ENCODE measurements at regions not wholly inside any gene's neighbourhood (a gene's known extent, or its start where the extent isn't known, plus 50 kb on each side); places are given as distances from the start of the nearest gene placed in this dataset.

DNA sequence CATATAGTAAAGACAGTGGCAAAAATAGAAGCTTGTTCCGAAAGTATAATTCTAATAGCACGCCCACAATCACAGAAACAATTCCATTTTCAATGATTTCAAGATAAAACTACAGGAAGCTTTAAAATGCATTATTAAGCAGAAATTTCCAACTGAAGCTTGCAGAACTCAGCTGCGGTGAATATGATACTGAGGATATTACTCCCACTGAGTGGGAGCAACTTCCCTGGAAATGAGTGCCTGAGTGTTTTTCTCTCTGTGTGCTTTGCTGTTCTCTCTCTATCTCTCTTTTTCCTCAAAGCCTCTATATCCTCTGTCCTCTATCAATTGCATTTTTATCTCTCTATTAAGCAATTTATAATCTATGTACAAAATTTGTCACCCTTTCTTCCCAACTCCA lies 187.5 kb upstream of the PRDM9 start:
- intact Hi-C loops (cut with micrococcal nuclease) = no loop called here
- Mint-ChIP-seq H3K36me3 (ENCODE audit: low read depth) (no peaks in the 10 kb centered on the region), H3K9me3 (peaks cover 8% of the 10 kb centered on the region), H3K4me1 (no peaks in the 10 kb centered on the region), H3K4me3 (no peak overlapping the region), H3K27ac (no peak overlapping the region), H3K27me3 (no peaks in the 10 kb centered on the region)
- DNase-seq = no peak

DNA sequence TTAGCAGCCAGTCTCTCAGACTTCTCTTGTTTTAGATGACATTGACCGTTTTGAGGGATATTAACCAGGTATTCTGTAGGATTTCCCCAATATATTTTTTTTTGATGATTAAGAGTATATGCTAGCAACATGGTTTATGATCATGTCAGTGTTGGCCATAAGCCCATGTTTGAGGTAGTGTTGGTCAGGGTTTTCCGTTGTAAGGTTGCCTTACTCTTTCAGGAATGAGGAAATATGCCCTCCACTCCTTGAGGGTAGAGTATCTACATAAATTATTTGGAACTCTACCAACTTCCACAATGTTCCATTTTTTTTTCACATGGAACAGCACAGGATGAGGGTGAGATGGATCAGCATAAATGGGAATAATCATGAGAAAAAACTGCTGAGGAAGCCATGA lies 188.4 kb upstream of the PRDM9 start:
- Mint-ChIP-seq H3K4me3 (no peak overlapping the region), H3K27me3 (no peaks in the 10 kb centered on the region), H3K9me3 (peaks cover 7% of the 10 kb centered on the region), H3K36me3 (ENCODE audit: low read depth) (no peaks in the 10 kb centered on the region), H3K27ac (no peak overlapping the region), H3K4me1 (no peaks in the 10 kb centered on the region)
- intact Hi-C loops (cut with micrococcal nuclease) = no loop called here
- no peak for DNase-seq

GRCh38 chr5:23318166-23318565 lies 189.2 kb upstream of the PRDM9 start:
- intact Hi-C loops (cut with micrococcal nuclease) = no loop called here
- no peaks in the 10 kb centered on the region for H3K36me3 Mint-ChIP-seq (ENCODE audit: low read depth)
- DNase-seq = no peak
- H3K4me3 Mint-ChIP-seq = no peak overlapping the region
- H3K9me3 Mint-ChIP-seq = peaks cover 7% of the 10 kb centered on the region
- H3K4me1 Mint-ChIP-seq = no peaks in the 10 kb centered on the region
- H3K27ac Mint-ChIP-seq = no peak overlapping the region
- H3K27me3 Mint-ChIP-seq = no peaks in the 10 kb centered on the region

DNA sequence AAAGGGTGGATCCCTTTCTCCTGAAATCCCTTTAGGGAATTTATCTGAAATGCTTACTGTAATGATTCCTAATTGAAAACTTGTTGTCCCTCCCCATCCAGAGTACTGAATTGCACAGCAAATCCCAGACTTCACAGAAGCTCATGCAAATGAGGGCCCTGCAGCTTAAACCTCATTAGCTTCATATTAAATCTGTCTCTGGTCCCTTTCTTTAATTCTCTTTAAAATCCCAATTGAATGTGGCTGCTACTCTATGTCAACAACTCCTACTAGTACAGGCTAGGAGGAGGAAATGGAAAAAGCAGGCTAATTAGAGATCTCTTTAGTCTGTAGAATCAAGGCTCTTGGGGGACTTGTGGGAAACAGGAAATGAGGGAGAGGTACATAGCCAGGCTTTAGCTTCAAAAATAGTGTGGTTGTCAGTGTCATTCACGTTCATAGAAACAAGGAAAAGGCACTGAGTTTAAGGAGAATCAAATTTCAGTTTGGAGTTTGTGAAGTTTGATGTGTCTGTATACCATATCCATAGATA lies 191.3 kb upstream of the PRDM9 start:
- Mint-ChIP-seq H3K27me3 (no peaks in the 10 kb centered on the region), H3K4me1 (no peaks in the 10 kb centered on the region), H3K4me3 (no peak overlapping the region), H3K36me3 (ENCODE audit: low read depth) (no peaks in the 10 kb centered on the region), H3K27ac (no peak overlapping the region), H3K9me3 (peaks cover 9% of the 10 kb centered on the region)
- intact Hi-C loops (cut with micrococcal nuclease) = no loop called here
- DNase-seq = no peak

GRCh38 chr5:23314827-23315226 lies 192.6 kb upstream of the PRDM9 start:
- intact Hi-C loops (cut with micrococcal nuclease) = no loop called here
- H3K27me3 Mint-ChIP-seq = no peaks in the 10 kb centered on the region
- no peak for DNase-seq
- H3K9me3 Mint-ChIP-seq = peaks cover 9% of the 10 kb centered on the region
- no peak overlapping the region for H3K4me3 Mint-ChIP-seq
- no peaks in the 10 kb centered on the region for H3K4me1 Mint-ChIP-seq
- no peaks in the 10 kb centered on the region for H3K36me3 Mint-ChIP-seq (ENCODE audit: low read depth)
- H3K27ac Mint-ChIP-seq = no peak overlapping the region

- DNase-seq = no peak
- no peak overlapping the region for H3K27ac Mint-ChIP-seq
- H3K4me3 Mint-ChIP-seq = no peak overlapping the region
- peaks cover 10% of the 10 kb centered on the region for H3K9me3 Mint-ChIP-seq
- intact Hi-C loops (cut with micrococcal nuclease) = no loop called here
- H3K4me1 Mint-ChIP-seq = no peaks in the 10 kb centered on the region
- H3K36me3 Mint-ChIP-seq (ENCODE audit: low read depth) = no peaks in the 10 kb centered on the region
- no peaks in the 10 kb centered on the region for H3K27me3 Mint-ChIP-seq
These were observed 202.4 kb upstream of the PRDM9 start for GRCh38 chr5:23305055-23305454.

GRCh38 chr5:23303836-23304235 lies 203.6 kb upstream of the PRDM9 start:
- Mint-ChIP-seq H3K27ac (no peak overlapping the region), H3K9me3 (peaks cover 10% of the 10 kb centered on the region), H3K4me3 (no peak overlapping the region), H3K36me3 (ENCODE audit: low read depth) (no peaks in the 10 kb centered on the region), H3K4me1 (no peaks in the 10 kb centered on the region), H3K27me3 (no peaks in the 10 kb centered on the region)
- DNase-seq = no peak
- intact Hi-C loops (cut with micrococcal nuclease) = no loop called here

- Mint-ChIP-seq H3K27ac (no peak overlapping the region), H3K27me3 (no peaks in the 10 kb centered on the region), H3K4me3 (no peak overlapping the region), H3K4me1 (no peaks in the 10 kb centered on the region), H3K9me3 (peaks cover 10% of the 10 kb centered on the region), H3K36me3 (ENCODE audit: low read depth) (no peaks in the 10 kb centered on the region)
- no peak for DNase-seq
- intact Hi-C loops (cut with micrococcal nuclease) = no loop called here
These were observed 204.0 kb upstream of the PRDM9 start for GRCh38 chr5:23303435-23303834.

- Mint-ChIP-seq H3K36me3 (ENCODE audit: low read depth) (no peaks in the 10 kb centered on the region), H3K27ac (no peak overlapping the region), H3K4me1 (no peaks in the 10 kb centered on the region), H3K9me3 (peaks cover 10% of the 10 kb centered on the region), H3K27me3 (no peaks in the 10 kb centered on the region), H3K4me3 (no peak overlapping the region)
- DNase-seq = no peak
- intact Hi-C loops (cut with micrococcal nuclease) = no loop called here
These were observed 205.0 kb upstream of the PRDM9 start for GRCh38 chr5:23302438-23302837.

DNA sequence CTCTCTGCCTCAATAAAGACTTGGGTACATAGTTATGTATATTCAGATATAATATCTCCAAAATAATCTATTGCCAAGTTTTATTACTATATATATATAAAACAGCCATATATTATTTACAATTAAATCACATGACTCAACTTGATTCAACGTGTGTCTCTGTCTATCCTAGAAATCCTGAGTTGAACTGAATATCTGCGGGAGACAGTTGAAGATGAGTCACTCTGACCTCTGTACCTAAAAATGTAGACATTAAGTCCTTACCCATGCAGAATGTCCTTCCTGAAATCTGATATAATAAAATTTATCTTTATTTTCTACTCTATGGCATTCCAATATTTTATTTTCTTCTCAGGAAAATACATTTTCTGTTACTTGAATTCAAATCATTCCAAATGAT lies 218.2 kb upstream of the PRDM9 start:
- H3K4me3 Mint-ChIP-seq = no peak overlapping the region
- H3K27ac Mint-ChIP-seq = no peak overlapping the region
- intact Hi-C loops (cut with micrococcal nuclease) = no loop called here

GRCh38 chr5:23284656-23285055 lies 222.8 kb upstream of the PRDM9 start:
- H3K4me3 Mint-ChIP-seq = no peak overlapping the region
- H3K27me3 Mint-ChIP-seq = no peaks in the 10 kb centered on the region
- intact Hi-C loops (cut with micrococcal nuclease) = no loop called here
- no peaks in the 10 kb centered on the region for H3K4me1 Mint-ChIP-seq
- no peak for DNase-seq
- peaks cover 4% of the 10 kb centered on the region for H3K9me3 Mint-ChIP-seq
- no peak overlapping the region for H3K27ac Mint-ChIP-seq
- H3K36me3 Mint-ChIP-seq (ENCODE audit: low read depth) = no peaks in the 10 kb centered on the region

More for the DNA sequence above, 218.2 kb upstream of the PRDM9 start:
- Mint-ChIP-seq H3K36me3 (ENCODE audit: low read depth) (no peaks in the 10 kb centered on the region), H3K27me3 (no peaks in the 10 kb centered on the region), H3K9me3 (peaks cover 4% of the 10 kb centered on the region), H3K4me1 (no peaks in the 10 kb centered on the region)
- DNase-seq = no peak

DNA sequence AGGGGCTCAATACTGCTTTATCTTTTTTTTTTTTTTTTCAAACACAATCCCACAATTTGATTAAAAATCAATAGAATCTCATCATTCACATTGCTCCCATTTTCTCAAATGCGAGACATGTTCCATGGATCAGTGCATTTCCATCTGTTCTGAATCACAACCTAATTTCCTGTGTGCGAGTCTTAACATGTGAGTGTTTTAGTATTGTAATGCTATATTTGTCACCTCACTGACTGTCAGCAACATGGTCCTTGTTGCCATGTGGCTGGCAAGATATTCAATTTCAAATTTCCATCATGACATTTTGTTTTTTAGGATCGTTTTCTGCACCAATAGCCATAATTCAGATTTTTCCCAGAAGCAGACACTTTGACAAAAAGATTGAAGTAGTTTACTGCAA lies 233.2 kb upstream of the PRDM9 start:
- Mint-ChIP-seq H3K4me1 (no peaks in the 10 kb centered on the region), H3K9me3 (no peaks in the 10 kb centered on the region), H3K36me3 (ENCODE audit: low read depth) (no peaks in the 10 kb centered on the region), H3K27ac (no peak overlapping the region), H3K27me3 (no peaks in the 10 kb centered on the region), H3K4me3 (no peak overlapping the region)
- intact Hi-C loops (cut with micrococcal nuclease) = no loop called here
- no peak for DNase-seq

DNA sequence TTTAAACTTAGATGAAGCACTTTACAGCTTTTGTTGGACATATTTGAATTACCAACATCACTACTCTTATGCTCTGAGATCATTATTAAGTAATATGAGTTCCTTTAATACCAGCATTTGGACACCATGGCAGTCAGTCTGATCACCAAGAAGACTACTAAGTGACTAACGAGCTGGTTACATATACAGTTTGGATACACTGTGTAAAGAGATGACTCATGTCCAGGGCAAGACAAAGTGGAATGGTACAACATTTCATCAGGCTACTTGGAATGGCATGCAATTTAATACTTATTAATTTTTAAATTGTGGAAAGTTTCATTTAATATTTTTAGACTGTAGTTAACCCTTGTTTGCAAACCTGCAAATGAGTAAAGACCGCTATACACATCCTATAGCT lies 237.4 kb upstream of the PRDM9 start:
- Mint-ChIP-seq H3K27ac (no peak overlapping the region), H3K36me3 (ENCODE audit: low read depth) (no peaks in the 10 kb centered on the region), H3K27me3 (no peaks in the 10 kb centered on the region), H3K4me3 (no peak overlapping the region), H3K4me1 (no peaks in the 10 kb centered on the region), H3K9me3 (peaks cover 3% of the 10 kb centered on the region)
- intact Hi-C loops (cut with micrococcal nuclease) = no loop called here
- no peak for DNase-seq

- DNase-seq = no peak
- intact Hi-C loops (cut with micrococcal nuclease) = no loop called here
- no peaks in the 10 kb centered on the region for H3K4me1 Mint-ChIP-seq
- no peaks in the 10 kb centered on the region for H3K27me3 Mint-ChIP-seq
- H3K4me3 Mint-ChIP-seq = no peak overlapping the region
- H3K36me3 Mint-ChIP-seq (ENCODE audit: low read depth) = no peaks in the 10 kb centered on the region
- H3K27ac Mint-ChIP-seq = no peak overlapping the region
- peaks cover 3% of the 10 kb centered on the region for H3K9me3 Mint-ChIP-seq
These were observed 239.3 kb upstream of the PRDM9 start for GRCh38 chr5:23268136-23268535.

- Mint-ChIP-seq H3K36me3 (ENCODE audit: low read depth) (no peaks in the 10 kb centered on the region), H3K4me1 (no peaks in the 10 kb centered on the region), H3K27ac (no peak overlapping the region), H3K9me3 (peaks cover 6% of the 10 kb centered on the region), H3K27me3 (no peaks in the 10 kb centered on the region), H3K4me3 (no peak overlapping the region)
- intact Hi-C loops (cut with micrococcal nuclease) = no loop called here
- DNase-seq = no peak
These were observed 246.8 kb upstream of the PRDM9 start for GRCh38 chr5:23260621-23261020.

Measured in activated CD4-positive, alpha-beta T cell treated with anti-CD3 and anti-CD28 coated beads, Interleukin-2, amount 10 ng/mL, durations not matched to agents 24 days and 14 days (primary cell).